ENCODE measurements at regions not wholly inside any gene's neighbourhood (a gene's known extent, or its start where the extent isn't known, plus 50 kb on each side); places are given as distances from the start of the nearest gene placed in this dataset.

DNA sequence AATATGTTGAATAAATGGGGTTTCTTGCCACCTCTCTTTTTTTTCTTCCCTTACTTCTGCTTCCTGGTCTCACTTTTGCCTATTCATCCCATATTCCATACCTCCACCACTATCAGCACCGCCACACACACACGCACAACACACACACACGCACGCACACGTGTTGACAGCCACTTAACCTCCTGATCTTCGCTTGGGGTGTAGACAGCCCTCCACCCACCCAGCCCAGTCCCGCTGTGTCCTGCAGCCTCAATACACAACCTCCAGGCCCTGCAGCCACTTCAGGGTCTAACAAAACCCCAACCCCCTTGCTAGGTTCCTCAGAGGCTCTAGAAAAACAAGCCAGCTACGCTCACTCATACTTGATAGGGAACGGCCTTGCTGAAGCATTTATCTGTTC, 72.3 kb downstream of the LINC00237 start:
- H3K4me3 ChIP-seq (ENCODE audit: low read depth, low read length), result no peak overlapping the region
- no peak for DNase-seq (ENCODE audit: low read depth)

GRCh38 chr20:21031666-21032065, 74.5 kb downstream of the LINC00237 start:
- DNase-seq (ENCODE audit: low read depth), result no peak
- no peak overlapping the region for H3K4me3 ChIP-seq (ENCODE audit: low read depth, low read length)

DNA sequence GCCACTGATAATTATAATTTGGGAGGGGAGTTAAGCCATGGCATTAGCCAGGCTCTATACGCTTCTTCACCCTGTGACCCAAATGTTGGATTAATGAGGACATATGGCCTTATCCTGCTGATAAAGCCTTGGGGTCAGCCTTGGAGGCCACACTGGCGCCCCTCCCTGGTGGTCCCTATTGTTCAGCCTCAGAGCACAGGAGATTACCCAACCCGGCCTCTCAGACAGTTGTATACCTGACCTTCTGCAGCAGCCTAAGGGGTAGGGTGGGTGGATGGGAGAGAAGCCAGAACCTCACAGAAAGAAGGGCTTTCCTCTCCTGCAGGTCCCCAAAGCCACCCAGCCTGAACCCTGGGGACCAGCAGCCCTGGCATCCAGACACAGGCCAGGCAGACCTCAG, 76.8 kb downstream of the LINC00237 start:
- DNase-seq (ENCODE audit: low read depth), result no peak
- H3K4me3 ChIP-seq (ENCODE audit: low read depth, low read length), result no peak overlapping the region

DNA sequence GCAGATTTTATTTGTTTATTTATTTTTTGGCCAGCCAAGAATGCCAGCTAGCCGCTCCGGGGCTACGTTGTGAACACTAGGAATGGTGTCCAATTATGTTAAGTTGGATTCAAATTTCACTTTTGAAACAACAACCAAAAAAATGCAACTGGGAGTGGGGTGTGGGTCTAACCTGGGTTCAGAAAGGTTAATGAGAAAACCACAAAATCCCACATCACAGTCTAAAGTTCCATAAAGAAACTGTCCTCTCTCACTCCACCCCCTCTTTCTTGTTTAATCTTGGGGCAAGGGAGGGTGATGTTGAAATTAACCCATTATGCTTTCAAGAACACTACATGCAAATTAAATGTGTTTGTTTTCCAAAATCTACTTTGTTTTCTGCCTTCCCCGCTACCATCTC, 77.2 kb downstream of the LINC00237 start:
- H3K4me3 ChIP-seq (ENCODE audit: low read depth, low read length), result no peak overlapping the region

DNA sequence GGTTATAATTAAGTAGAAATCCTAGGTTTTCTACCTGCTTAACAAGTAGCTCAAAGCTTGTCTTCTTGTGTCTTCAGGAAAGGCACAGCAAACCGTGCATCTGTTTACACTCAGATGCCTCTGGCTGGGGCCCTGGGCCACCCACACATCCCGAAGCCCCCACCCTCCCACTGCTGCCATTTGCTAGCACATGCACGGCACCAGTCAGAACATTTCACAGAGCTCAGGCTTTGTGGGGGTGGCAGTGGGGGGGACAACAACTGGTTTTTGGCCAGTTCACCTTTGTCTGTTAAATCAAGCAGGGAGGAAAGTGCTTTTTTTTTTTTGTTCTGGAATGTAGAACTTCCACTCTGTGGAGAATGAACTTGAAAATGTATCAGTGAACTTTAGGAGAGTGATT, 77.7 kb downstream of the LINC00237 start:
- no peak overlapping the region for H3K4me3 ChIP-seq (ENCODE audit: low read depth, low read length)
- DNase-seq (ENCODE audit: low read depth), result no peak

More for the DNA sequence above, 77.2 kb downstream of the LINC00237 start:
- DNase-seq (ENCODE audit: low read depth), result no peak

DNA sequence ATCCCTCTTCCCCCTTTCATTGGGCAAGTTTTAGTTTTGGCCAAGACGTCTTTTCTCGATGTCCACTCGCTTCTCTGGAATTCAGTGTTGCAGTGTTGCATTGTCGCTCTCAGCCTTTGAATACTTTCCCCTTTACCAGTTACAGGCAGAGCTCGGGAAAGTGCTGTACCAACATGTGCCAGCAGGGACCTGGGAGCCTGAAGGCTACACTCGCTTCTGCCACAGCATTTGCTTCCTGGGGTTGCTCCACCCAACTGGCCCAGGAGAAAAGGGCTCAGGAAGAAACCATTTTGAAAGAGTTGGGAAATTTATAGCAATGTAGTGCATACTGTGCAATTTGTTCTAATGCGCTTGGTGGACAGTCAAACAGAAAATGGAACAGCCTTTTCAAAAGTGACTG, 78.6 kb downstream of the LINC00237 start:
- H3K4me3 ChIP-seq (ENCODE audit: low read depth, low read length), result no peak overlapping the region
- no peak for DNase-seq (ENCODE audit: low read depth)

- DNase-seq (ENCODE audit: low read depth), result no peak
- no peak overlapping the region for H3K4me3 ChIP-seq (ENCODE audit: low read depth, low read length)
Measured at GRCh38 chr20:21026951-21027350, 79.2 kb downstream of the LINC00237 start.

- no peak for DNase-seq (ENCODE audit: low read depth)
- no peak overlapping the region for H3K4me3 ChIP-seq (ENCODE audit: low read depth, low read length)
Measured at GRCh38 chr20:21024420-21024819, 81.7 kb downstream of the LINC00237 start.

- no peak for DNase-seq (ENCODE audit: low read depth)
- no peak overlapping the region for H3K4me3 ChIP-seq (ENCODE audit: low read depth, low read length)
Measured at GRCh38 chr20:21022925-21023324, 83.2 kb downstream of the LINC00237 start.

DNA sequence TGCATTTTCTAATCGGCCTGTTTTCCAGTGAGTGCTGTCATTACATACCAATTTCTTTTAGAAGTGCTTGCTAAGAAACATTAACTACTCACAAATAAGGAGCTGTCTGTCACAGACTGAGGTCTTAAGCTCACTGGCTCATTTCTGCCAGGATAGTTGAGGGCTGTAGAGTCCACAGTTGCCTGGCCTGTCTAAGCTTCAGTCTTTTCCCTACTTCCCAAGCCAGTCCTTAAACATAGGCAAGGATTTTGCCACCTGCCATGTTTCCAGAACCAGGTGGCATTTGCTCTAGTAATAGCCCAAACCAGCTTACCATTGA, 84.7 kb downstream of the LINC00237 start:
- DNase-seq (ENCODE audit: low read depth), result no peak
- H3K4me3 ChIP-seq (ENCODE audit: low read depth, low read length), result no peak overlapping the region

DNA sequence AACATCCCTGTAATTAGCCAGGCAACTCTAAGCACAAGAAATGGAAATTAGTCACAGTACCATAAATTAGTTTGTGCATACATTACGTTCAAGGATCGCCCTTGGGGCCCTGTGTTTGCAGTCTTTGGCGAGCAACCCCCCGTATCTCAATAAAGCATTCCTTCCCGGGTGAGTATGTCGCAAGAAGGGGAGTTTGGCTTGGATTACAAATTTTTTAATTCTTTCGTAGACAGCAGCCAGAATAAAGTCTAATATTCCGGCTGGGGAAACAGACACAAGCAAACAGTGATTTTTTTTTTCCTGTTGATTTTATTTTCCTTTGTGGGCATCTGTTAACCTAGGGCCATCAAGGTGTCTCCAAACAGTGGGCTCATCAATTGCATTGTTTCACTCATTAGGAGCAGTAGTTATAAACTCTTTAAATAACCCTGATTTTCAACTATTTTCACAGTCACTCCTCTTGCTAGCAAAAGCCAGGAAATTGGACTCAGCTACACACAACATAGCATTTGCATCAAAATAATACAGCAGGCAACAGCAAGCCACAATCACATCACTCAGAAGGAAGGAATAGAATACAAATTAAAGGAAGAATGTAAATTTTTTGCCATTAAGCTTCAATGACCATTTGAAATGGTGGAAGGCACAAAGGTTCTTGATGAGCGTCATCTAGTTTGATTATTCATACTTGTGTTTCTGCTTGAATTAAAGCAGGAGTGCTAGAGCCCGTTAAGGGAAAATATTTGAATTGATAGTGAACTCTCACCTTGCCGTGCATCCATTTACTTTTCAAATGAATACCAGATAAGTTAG, 85.3 kb downstream of the LINC00237 start:
- DNase-seq (ENCODE audit: low read depth), result no peak
- H3K4me3 ChIP-seq (ENCODE audit: low read depth, low read length), result no peak overlapping the region

GRCh38 chr20:21019814-21020658, 86.1 kb downstream of the LINC00237 start:
- no peak overlapping the region for H3K4me3 ChIP-seq (ENCODE audit: low read depth, low read length)

GRCh38 chr20:21019468-21019813, 86.7 kb downstream of the LINC00237 start:
- H3K4me3 ChIP-seq (ENCODE audit: low read depth, low read length), result no peak overlapping the region
- no peak for DNase-seq (ENCODE audit: low read depth)

More at GRCh38 chr20:21019814-21020658, 86.1 kb downstream of the LINC00237 start:
- no peak for DNase-seq (ENCODE audit: low read depth)

DNA sequence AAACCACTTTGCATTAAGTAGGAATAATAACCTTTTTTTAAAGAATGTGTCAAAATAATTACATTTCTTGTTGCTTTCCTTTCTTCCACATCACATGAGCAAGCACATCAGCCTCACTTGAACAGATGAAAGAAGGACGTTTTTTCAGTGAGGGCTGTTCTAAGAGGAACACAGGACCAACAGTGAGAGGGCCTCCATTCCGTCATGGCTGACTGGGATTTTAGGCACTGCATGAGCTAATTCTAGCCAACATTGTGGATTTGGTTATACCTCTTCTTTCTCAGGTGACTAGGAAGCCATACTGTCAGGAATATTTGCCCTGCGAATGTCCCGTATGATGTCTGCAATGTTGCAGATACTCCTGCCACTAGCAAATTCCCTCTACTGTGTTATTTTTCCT, 87.6 kb downstream of the LINC00237 start:
- no peak for DNase-seq (ENCODE audit: low read depth)
- H3K4me3 ChIP-seq (ENCODE audit: low read depth, low read length), result no peak overlapping the region

DNA sequence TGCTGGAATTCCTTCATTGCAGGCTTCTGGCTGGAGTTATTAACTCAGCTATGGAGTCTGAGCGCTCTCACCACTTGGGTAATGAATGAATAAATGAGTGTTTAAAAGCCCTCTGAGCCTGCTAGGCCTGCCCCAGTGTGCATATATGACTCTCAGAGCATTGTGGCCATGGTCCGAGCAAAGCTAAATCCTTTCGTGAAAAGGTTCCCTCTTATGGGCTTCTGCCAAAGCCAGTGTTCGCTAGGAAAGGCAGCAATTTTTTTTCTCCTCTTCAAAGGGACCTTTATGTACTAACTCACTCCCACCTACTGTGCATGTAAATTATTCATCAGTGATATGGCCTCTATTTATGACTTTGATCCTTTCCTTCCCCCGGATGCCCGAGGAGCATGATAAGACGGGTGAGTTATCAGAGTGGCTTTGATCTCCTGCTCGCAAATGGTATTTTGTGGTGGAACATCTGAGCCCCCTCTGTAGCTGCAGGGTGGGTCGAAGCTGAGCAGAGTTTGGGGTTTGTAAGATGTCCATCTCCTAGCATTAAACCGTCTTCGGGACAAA, 88.6 kb downstream of the LINC00237 start:
- H3K4me3 ChIP-seq (ENCODE audit: low read depth, low read length), result no peak overlapping the region
- no peak for DNase-seq (ENCODE audit: low read depth)

GRCh38 chr20:21016751-21017150, 89.4 kb downstream of the LINC00237 start:
- DNase-seq (ENCODE audit: low read depth), result no peak

GRCh38 chr20:21014528-21014927, 91.6 kb downstream of the LINC00237 start:
- no peak overlapping the region for H3K4me3 ChIP-seq (ENCODE audit: low read depth, low read length)
- no peak for DNase-seq (ENCODE audit: low read depth)

More at GRCh38 chr20:21016751-21017150, 89.4 kb downstream of the LINC00237 start:
- H3K4me3 ChIP-seq (ENCODE audit: low read depth, low read length), result no peak overlapping the region

- no peak overlapping the region for H3K4me3 ChIP-seq (ENCODE audit: low read depth, low read length)
- no peak for DNase-seq (ENCODE audit: low read depth)
Measured at GRCh38 chr20:21008951-21009350, 97.2 kb downstream of the LINC00237 start.

DNA sequence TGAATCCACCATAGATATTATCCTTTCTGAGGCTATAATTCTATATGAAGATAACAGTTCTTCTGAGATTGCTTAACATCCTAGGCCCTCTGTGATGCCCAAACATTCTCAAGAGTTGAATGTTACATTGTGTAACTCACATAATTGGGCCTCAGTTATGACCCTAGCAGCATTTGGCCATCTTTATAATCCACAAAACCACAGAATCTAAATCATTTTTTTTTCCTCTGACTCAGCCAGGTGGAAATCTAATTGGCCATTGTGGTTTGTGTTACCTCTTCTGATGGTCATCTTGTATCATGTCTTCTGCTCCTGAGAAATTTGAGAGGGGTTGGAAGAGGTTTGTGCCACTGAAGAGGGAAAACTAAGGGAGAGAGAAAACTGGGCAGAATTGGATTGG, 99.5 kb downstream of the LINC00237 start:
- no peak for DNase-seq (ENCODE audit: low read depth)

DNA sequence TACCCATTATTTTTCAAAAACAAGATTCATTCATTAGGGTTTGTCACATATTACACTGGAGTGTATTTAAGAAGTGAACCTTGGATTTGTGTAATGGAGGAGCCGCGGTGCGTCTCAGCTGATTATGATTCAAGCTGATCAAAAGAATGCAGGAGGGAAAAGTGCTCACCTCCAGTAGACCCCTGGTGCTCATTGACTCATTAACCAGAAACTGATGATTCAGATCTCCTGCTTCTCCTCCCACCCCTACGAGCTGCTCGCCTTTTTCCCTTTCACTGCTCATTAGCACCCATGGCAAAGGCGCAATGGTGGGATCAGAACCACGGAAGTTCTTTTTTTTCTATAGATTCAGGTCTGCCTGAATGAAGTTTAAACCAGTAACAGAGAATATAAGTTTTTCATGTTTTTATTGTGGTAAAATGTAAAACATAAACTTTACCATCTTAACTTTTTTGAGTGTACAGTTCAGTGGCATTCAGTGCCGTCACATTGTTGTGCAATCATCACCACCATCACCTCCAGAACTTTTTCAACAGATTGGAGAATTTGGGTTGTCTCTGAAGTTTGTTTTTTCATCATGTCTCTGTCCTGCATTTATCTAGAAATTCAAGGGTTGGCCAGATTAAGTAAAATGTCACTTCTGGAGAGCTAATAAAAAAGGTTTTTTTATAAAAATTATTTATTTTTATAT, 101.6 kb downstream of the LINC00237 start:
- H3K4me3 ChIP-seq (ENCODE audit: low read depth, low read length), result no peak overlapping the region
- DNase-seq (ENCODE audit: low read depth), result no peak

More for the DNA sequence above, 99.5 kb downstream of the LINC00237 start:
- no peak overlapping the region for H3K4me3 ChIP-seq (ENCODE audit: low read depth, low read length)

All from skeletal muscle cell (primary cell).